ENCODE measurements at regions not wholly inside any gene's neighbourhood (a gene's known extent, or its start where the extent isn't known, plus 50 kb on each side); places are given as distances from the start of the nearest gene placed in this dataset.

DNA sequence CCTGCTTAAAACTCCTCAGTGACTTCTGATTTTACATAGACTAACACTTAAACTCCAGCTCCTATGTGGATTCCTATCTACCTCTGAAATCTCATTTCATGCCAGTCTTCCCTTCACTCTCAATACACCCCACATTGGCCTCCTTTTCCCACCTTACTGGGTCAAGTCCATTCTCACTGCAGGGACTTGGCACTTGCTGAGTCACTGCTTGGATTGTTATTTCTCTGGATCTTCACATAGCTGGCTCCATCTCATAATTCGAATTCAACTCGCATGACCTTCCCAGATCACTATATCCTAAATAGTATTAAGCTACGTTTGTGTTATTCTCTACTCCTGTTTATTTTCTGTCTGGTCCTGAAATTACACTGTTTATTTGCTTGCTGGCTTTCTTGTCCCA, 59.6 kb upstream of the FRMD4B start:
- no TSS peak for BruUV-seq (replicated peaks)
- no peak for DNase-seq (ENCODE audit: low read depth, low spot score)
- Histone ChIP-seq H3K9me1 (replicated peaks; ENCODE audit: control insufficient read depth, extremely low read depth, insufficient read depth, low read length) (no peaks in the 10 kb centered on the region), H4K20me1 (replicated peaks; ENCODE audit: control insufficient read depth, extremely low read depth, insufficient read depth, low read length) (no peaks in the 10 kb centered on the region), H3K27me3 (ENCODE audit: control insufficient read depth in 2 of 2, insufficient read depth in 2 of 2, low read length in 2 of 2) (no peaks in the 10 kb centered on the region), H2AFZ (ENCODE audit: low read depth, low read length) (no peak overlapping the region), H3K4me1 (ENCODE audit: control insufficient read depth, extremely low read depth, insufficient read depth, low read length) (no peaks in the 10 kb centered on the region), H3K27ac (ENCODE audit: insufficient read depth, low read depth, low read length) (no peak overlapping the region), H3K79me2 (ENCODE audit: control insufficient read depth, insufficient read depth, low read length) (no peaks in the 10 kb centered on the region), H3K4me2 (ENCODE audit: insufficient read depth, low read length) (no peak overlapping the region), H3K9me3 (replicated peaks; ENCODE audit: control insufficient read depth, insufficient read depth, low read length) (no peaks in the 10 kb centered on the region), H3K36me3 (ENCODE audit: control insufficient read depth in 2 of 2, extremely low read depth in 1 of 2, insufficient read depth in 2 of 2, low read length in 2 of 2) (no peaks in the 10 kb centered on the region), H3K9ac (replicated peaks; ENCODE audit: extremely low read depth, insufficient read depth, low read length) (no peak overlapping the region), H3K4me3 (replicated peaks in 1 of 3; ENCODE audit: insufficient read depth in 1 of 3, low read depth in 1 of 3, low read length in 3 of 3) (no peak overlapping the region)
- ChIA-PET CTCF (interaction anchor here (0.7 to 0.8 kb wide), 2 partner anchors 226 to 324 kb away, joined by 3 read pairs; no protein-coding TSS in a partner anchor), POLR2A (no interaction called here)
- FAIRE-seq: no peak
- TF ChIP-seq POLR2AphosphoS5 (IDR thresholded peaks at IDR 0.05; ENCODE audit: insufficient read depth, low read depth, low read length) (no peak), MYC (IDR thresholded peaks at IDR 0.05; ENCODE audit: low read depth, low read length) (no peak), EZH2 (IDR thresholded peaks at IDR 0.05; ENCODE audit: borderline replicate concordance, low read depth, low read length, severe bottlenecking) (no peak), POLR2A (IDR thresholded peaks at IDR 0.05; ENCODE audit: low read depth, low read length) (no peak), GATA2 (IDR thresholded peaks at IDR 0.05; ENCODE audit: insufficient read depth, insufficient read length, low read depth, low read length) (no peak), JUN (IDR thresholded peaks at IDR 0.05; ENCODE audit: borderline replicate concordance, insufficient read depth, insufficient read length, low read depth) (no peak), FOS (IDR thresholded peaks at IDR 0.05; ENCODE audit: borderline replicate concordance, insufficient read depth, low read length) (no peak)
- TF ChIP-seq, protein P1, sequence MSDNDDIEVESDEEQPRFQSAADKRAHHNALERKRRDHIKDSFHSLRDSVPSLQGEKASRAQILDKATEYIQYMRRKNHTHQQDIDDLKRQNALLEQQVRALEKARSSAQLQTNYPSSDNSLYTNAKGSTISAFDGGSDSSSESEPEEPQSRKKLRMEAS (IDR thresholded peaks at IDR 0.05; ENCODE audit: insufficient read depth, insufficient read length): no peak
- TF ChIP-seq, protein P2, sequence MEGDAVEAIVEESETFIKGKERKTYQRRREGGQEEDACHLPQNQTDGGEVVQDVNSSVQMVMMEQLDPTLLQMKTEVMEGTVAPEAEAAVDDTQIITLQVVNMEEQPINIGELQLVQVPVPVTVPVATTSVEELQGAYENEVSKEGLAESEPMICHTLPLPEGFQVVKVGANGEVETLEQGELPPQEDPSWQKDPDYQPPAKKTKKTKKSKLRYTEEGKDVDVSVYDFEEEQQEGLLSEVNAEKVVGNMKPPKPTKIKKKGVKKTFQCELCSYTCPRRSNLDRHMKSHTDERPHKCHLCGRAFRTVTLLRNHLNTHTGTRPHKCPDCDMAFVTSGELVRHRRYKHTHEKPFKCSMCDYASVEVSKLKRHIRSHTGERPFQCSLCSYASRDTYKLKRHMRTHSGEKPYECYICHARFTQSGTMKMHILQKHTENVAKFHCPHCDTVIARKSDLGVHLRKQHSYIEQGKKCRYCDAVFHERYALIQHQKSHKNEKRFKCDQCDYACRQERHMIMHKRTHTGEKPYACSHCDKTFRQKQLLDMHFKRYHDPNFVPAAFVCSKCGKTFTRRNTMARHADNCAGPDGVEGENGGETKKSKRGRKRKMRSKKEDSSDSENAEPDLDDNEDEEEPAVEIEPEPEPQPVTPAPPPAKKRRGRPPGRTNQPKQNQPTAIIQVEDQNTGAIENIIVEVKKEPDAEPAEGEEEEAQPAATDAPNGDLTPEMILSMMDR (IDR thresholded peaks at IDR 0.05; ENCODE audit: extremely low read depth in 1 of 2, insufficient read depth in 1 of 2, low read depth in 1 of 2, low read length in 2 of 2): no peak
- intact Hi-C loops (cut with micrococcal nuclease): no loop called here
- dilution Hi-C loops (cut with MboI; ENCODE audit: extremely low pct_ligation_motif_present, low sequenced_read_pairs): no loop called here

All from endothelial cell of umbilical vein (primary cell).